ENCODE measurements at regions not wholly inside any gene's neighbourhood (a gene's known extent, or its start where the extent isn't known, plus 50 kb on each side); places are given as distances from the start of the nearest gene placed in this dataset.

DNA sequence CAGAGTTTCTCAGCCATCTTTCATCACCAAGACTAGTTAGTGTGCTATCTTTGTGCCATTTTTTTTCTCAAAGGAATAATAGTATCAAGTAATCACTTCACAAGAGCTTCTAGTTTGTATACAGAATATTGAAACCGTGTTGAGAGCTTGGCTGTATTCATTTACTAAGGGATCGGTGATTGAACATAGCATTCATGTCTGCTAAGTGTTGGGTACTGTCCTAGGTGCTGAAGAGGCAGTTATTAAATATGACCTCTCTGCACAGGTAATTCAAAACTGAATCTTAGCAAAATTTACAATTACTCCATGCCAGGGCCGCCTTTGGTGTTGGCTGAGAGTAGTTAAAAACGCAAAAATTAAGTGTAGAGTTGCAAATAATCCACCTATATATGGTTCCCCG is 355.3 kb upstream of the RORA start:
- DNase-seq, result no peak

GRCh38 chr15:61582092-61582491 is 353.0 kb upstream of the RORA start:
- Mint-ChIP-seq H3K4me1 (ENCODE audit: low read depth, unreplicated experiment) (no peaks in the 10 kb centered on the region), H3K27me3 (ENCODE audit: unreplicated experiment) (peaks cover 19% of the 10 kb centered on the region), H3K27ac (ENCODE audit: unreplicated experiment) (no peak overlapping the region), H3K4me3 (ENCODE audit: low read depth, unreplicated experiment) (no peak overlapping the region), H3K36me3 (ENCODE audit: insufficient read depth, unreplicated experiment) (no peaks in the 10 kb centered on the region), H3K9me3 (ENCODE audit: low read depth, unreplicated experiment) (peaks cover 3% of the 10 kb centered on the region)
- intact Hi-C loops (cut with micrococcal nuclease; ENCODE audit: unreplicated experiment), result no loop called here
- TF ChIP-seq, protein P1, sequence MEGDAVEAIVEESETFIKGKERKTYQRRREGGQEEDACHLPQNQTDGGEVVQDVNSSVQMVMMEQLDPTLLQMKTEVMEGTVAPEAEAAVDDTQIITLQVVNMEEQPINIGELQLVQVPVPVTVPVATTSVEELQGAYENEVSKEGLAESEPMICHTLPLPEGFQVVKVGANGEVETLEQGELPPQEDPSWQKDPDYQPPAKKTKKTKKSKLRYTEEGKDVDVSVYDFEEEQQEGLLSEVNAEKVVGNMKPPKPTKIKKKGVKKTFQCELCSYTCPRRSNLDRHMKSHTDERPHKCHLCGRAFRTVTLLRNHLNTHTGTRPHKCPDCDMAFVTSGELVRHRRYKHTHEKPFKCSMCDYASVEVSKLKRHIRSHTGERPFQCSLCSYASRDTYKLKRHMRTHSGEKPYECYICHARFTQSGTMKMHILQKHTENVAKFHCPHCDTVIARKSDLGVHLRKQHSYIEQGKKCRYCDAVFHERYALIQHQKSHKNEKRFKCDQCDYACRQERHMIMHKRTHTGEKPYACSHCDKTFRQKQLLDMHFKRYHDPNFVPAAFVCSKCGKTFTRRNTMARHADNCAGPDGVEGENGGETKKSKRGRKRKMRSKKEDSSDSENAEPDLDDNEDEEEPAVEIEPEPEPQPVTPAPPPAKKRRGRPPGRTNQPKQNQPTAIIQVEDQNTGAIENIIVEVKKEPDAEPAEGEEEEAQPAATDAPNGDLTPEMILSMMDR (IDR thresholded peaks at IDR 0.05; ENCODE audit: unreplicated experiment), result no peak
- DNase-seq, result no peak
- CTCF ChIA-PET, result no interaction called here
- BruUV-seq (replicated peaks), result no TSS peak

More for the DNA sequence above, 355.3 kb upstream of the RORA start:
- Mint-ChIP-seq H3K27ac (ENCODE audit: unreplicated experiment) (no peak overlapping the region), H3K27me3 (ENCODE audit: unreplicated experiment) (peaks cover 32% of the 10 kb centered on the region), H3K4me3 (ENCODE audit: low read depth, unreplicated experiment) (no peak overlapping the region), H3K9me3 (ENCODE audit: low read depth, unreplicated experiment) (peaks cover 3% of the 10 kb centered on the region), H3K4me1 (ENCODE audit: low read depth, unreplicated experiment) (no peaks in the 10 kb centered on the region), H3K36me3 (ENCODE audit: insufficient read depth, unreplicated experiment) (no peaks in the 10 kb centered on the region)
- no TSS peak for BruUV-seq (replicated peaks)
- TF ChIP-seq, protein P1 (IDR thresholded peaks at IDR 0.05; ENCODE audit: unreplicated experiment), result no peak
- CTCF ChIA-PET, result no interaction called here
- intact Hi-C loops (cut with micrococcal nuclease; ENCODE audit: unreplicated experiment), result no loop called here

GRCh38 chr15:61575597-61575996 is 346.5 kb upstream of the RORA start:
- no peak for DNase-seq
- TF ChIP-seq, protein P1 (IDR thresholded peaks at IDR 0.05; ENCODE audit: unreplicated experiment), result no peak
- intact Hi-C loops (cut with micrococcal nuclease; ENCODE audit: unreplicated experiment), result no loop called here
- BruUV-seq (replicated peaks), result no TSS peak
- peaks cover 4% of the 10 kb centered on the region for H3K9me3 Mint-ChIP-seq (ENCODE audit: low read depth, unreplicated experiment)
- CTCF ChIA-PET, result no interaction called here
- no peak overlapping the region for H3K4me3 Mint-ChIP-seq (ENCODE audit: low read depth, unreplicated experiment)
- H3K4me1 Mint-ChIP-seq (ENCODE audit: low read depth, unreplicated experiment), result no peaks in the 10 kb centered on the region
- no peak overlapping the region for H3K27ac Mint-ChIP-seq (ENCODE audit: unreplicated experiment)
- no peaks in the 10 kb centered on the region for H3K36me3 Mint-ChIP-seq (ENCODE audit: insufficient read depth, unreplicated experiment)
- H3K27me3 Mint-ChIP-seq (ENCODE audit: unreplicated experiment), result peaks cover 35% of the 10 kb centered on the region

GRCh38 chr15:61571026-61571425 is 341.9 kb upstream of the RORA start:
- CTCF ChIA-PET, result no interaction called here
- DNase-seq, result no peak
- Mint-ChIP-seq H3K36me3 (ENCODE audit: insufficient read depth, unreplicated experiment) (no peaks in the 10 kb centered on the region), H3K4me1 (ENCODE audit: low read depth, unreplicated experiment) (no peaks in the 10 kb centered on the region), H3K27me3 (ENCODE audit: unreplicated experiment) (peaks cover 39% of the 10 kb centered on the region), H3K27ac (ENCODE audit: unreplicated experiment) (no peak overlapping the region), H3K4me3 (ENCODE audit: low read depth, unreplicated experiment) (no peak overlapping the region), H3K9me3 (ENCODE audit: low read depth, unreplicated experiment) (no peaks in the 10 kb centered on the region)
- BruUV-seq (replicated peaks), result no TSS peak
- TF ChIP-seq, protein P1 (IDR thresholded peaks at IDR 0.05; ENCODE audit: unreplicated experiment), result no peak
- intact Hi-C loops (cut with micrococcal nuclease; ENCODE audit: unreplicated experiment), result no loop called here

- H3K4me3 Mint-ChIP-seq (ENCODE audit: low read depth, unreplicated experiment), result no peak overlapping the region
- DNase-seq, result no peak
- CTCF ChIA-PET, result no interaction called here
- H3K9me3 Mint-ChIP-seq (ENCODE audit: low read depth, unreplicated experiment), result no peaks in the 10 kb centered on the region
- no peak overlapping the region for H3K27ac Mint-ChIP-seq (ENCODE audit: unreplicated experiment)
- H3K27me3 Mint-ChIP-seq (ENCODE audit: unreplicated experiment), result peaks cover 60% of the 10 kb centered on the region
- no peaks in the 10 kb centered on the region for H3K4me1 Mint-ChIP-seq (ENCODE audit: low read depth, unreplicated experiment)
- no peaks in the 10 kb centered on the region for H3K36me3 Mint-ChIP-seq (ENCODE audit: insufficient read depth, unreplicated experiment)
- intact Hi-C loops (cut with micrococcal nuclease; ENCODE audit: unreplicated experiment), result no loop called here
- BruUV-seq (replicated peaks), result no TSS peak
- TF ChIP-seq, protein P1 (IDR thresholded peaks at IDR 0.05; ENCODE audit: unreplicated experiment), result no peak
Measured at GRCh38 chr15:61564785-61565184, 335.7 kb upstream of the RORA start.

Data from Calu3 (cell line).